ENCODE measurements at regions not wholly inside any gene's neighbourhood (a gene's known extent, or its start where the extent isn't known, plus 50 kb on each side); places are given as distances from the start of the nearest gene placed in this dataset.

GRCh38 chr17:70535986-70536385 lies 366.7 kb downstream of the KCNJ2 start:
- intact Hi-C loops (cut with micrococcal nuclease) (no loop called here), dilution Hi-C loops (cut with MboI; ENCODE audit: extremely low pct_ligation_motif_present, low sequenced_read_pairs) (no loop called here)
- DNase-seq (ENCODE audit: low read depth, low spot score) (no peak), FAIRE-seq (no peak)
- TF ChIP-seq JUN (IDR thresholded peaks at IDR 0.05; ENCODE audit: borderline replicate concordance, insufficient read depth, insufficient read length, low read depth) (no peak), FOS (IDR thresholded peaks at IDR 0.05; ENCODE audit: borderline replicate concordance, insufficient read depth, low read length) (no peak), POLR2A (IDR thresholded peaks at IDR 0.05; ENCODE audit: low read depth, low read length) (no peak), EZH2 (IDR thresholded peaks at IDR 0.05; ENCODE audit: borderline replicate concordance, low read depth, low read length, severe bottlenecking) (no peak), POLR2AphosphoS5 (IDR thresholded peaks at IDR 0.05; ENCODE audit: insufficient read depth, low read depth, low read length) (no peak), CTCF (IDR thresholded peaks at IDR 0.05; ENCODE audit: extremely low read depth in 1 of 2, insufficient read depth in 1 of 2, low read depth in 1 of 2, low read length in 2 of 2) (no peak), MAX (IDR thresholded peaks at IDR 0.05; ENCODE audit: insufficient read depth, insufficient read length) (no peak), MYC (IDR thresholded peaks at IDR 0.05; ENCODE audit: low read depth, low read length) (no peak)
- H3K27ac ChIP-seq (ENCODE audit: insufficient read depth, low read depth, low read length), result no peak overlapping the region
- no peak overlapping the region for H3K4me3 ChIP-seq (replicated peaks in 1 of 3; ENCODE audit: insufficient read depth in 1 of 3, low read depth in 1 of 3, low read length in 3 of 3)
- no peaks in the 10 kb centered on the region for H3K27me3 ChIP-seq (ENCODE audit: control insufficient read depth in 2 of 2, insufficient read depth in 2 of 2, low read length in 2 of 2)
- H3K79me2 ChIP-seq (ENCODE audit: control insufficient read depth, insufficient read depth, low read length), result no peaks in the 10 kb centered on the region
- H3K9me3 ChIP-seq (replicated peaks; ENCODE audit: control insufficient read depth, insufficient read depth, low read length), result no peaks in the 10 kb centered on the region
- no peaks in the 10 kb centered on the region for H3K4me1 ChIP-seq (ENCODE audit: control insufficient read depth, extremely low read depth, insufficient read depth, low read length)
- CTCF ChIA-PET, result no interaction called here
- POLR2A ChIA-PET, result no interaction called here
- no peak overlapping the region for H3K9ac ChIP-seq (replicated peaks; ENCODE audit: extremely low read depth, insufficient read depth, low read length)
- H2AFZ ChIP-seq (ENCODE audit: low read depth, low read length), result no peak overlapping the region
- BruUV-seq (replicated peaks), result no TSS peak
- H3K4me2 ChIP-seq (ENCODE audit: insufficient read depth, low read length), result no peak overlapping the region
- H4K20me1 ChIP-seq (replicated peaks; ENCODE audit: control insufficient read depth, extremely low read depth, insufficient read depth, low read length), result no peaks in the 10 kb centered on the region
- no peaks in the 10 kb centered on the region for H3K36me3 ChIP-seq (ENCODE audit: control insufficient read depth in 2 of 2, extremely low read depth in 1 of 2, insufficient read depth in 2 of 2, low read length in 2 of 2)
- no peaks in the 10 kb centered on the region for H3K9me1 ChIP-seq (replicated peaks; ENCODE audit: control insufficient read depth, extremely low read depth, insufficient read depth, low read length)

Data from endothelial cell of umbilical vein (primary cell).